SH-SY5Y (cell line): ENCODE measurements at regions not wholly inside any gene's neighbourhood (a gene's known extent, or its start where the extent isn't known, plus 50 kb on each side); places are given as distances from the start of the nearest gene placed in this dataset.

Experiments used
- GATA2 ChIP-seq: IDR thresholded peaks from 2 replicates; pipeline ENCODE4 v1.6.1; 2011; ENCODE audit warnings: mild to moderate bottlenecking, low read depth, low read length
- GATA3 ChIP-seq: IDR thresholded peaks from 2 replicates; pipeline ENCODE4 v1.6.1; 2011; ENCODE audit warnings: low read depth, mild to moderate bottlenecking, low read length, moderate library complexity

DNA sequence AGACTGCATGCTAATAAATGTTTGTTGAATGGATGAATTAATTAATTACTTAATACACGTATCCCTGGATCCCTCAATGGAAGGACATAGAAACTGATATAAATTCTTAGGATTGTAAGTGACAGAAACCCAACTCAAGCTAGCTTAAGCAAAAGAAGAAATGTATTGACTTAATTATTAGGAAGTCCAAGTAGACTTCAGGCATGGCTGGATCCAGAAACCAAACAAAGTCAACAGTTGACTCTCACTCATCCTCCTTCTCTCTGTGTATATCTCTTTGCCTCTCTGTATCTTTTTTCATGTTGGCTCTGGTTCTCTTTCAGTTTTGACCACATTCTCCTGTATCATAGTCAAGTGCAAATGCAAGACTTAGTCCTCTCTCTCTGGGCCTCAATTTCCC, 82.0 kb upstream of the CTNNBL1 start:
- no peak for TF ChIP-seq GATA2
- no peak for TF ChIP-seq GATA3
